Hepatocyte (in vitro differentiated cells): ENCODE measurements at regions not wholly inside any gene's neighbourhood (a gene's known extent, or its start where the extent isn't known, plus 50 kb on each side); places are given as distances from the start of the nearest gene placed in this dataset.

Experiments used
- DNase-seq: peaks from one replicate; pipeline ENCODE4 v3.0.0-alpha.2; 2016; ENCODE audit warnings: low spot score
- H2AFZ ChIP-seq: fragments of 200-600 bp; sonication (generic); 2 replicates; pipeline ENCODE4 v1.6.0; 2016; ENCODE audit warnings: antibody characterized with exemption, mild to moderate bottlenecking
- H3K27ac ChIP-seq: fragments of 200-600 bp; sonication (generic); 2 replicates; pipeline ENCODE4 v1.5.1; 2016; ENCODE audit warnings: mild to moderate bottlenecking
- H3K27me3 ChIP-seq: fragments of 200-600 bp; sonication (generic); 2 replicates; pipeline ENCODE4 v1.6.1; 2016
- H3K36me3 ChIP-seq: fragments of 200-600 bp; sonication (generic); replicated peaks from 2 replicates; pipeline ENCODE4 v1.5.1; 2016; ENCODE audit warnings: low read depth; ENCODE audit not compliant: insufficient read depth
- H3K4me1 ChIP-seq: fragments of 200-600 bp; sonication (generic); 2 replicates; pipeline ENCODE4 v1.5.1; 2016; ENCODE audit warnings: mild to moderate bottlenecking, moderate library complexity; ENCODE audit not compliant: insufficient read depth
- H3K4me2 ChIP-seq: fragments of 200-600 bp; sonication (generic); 2 replicates; pipeline ENCODE4 v1.6.0; 2016
- H3K4me3 ChIP-seq: fragments of 200-600 bp; sonication (generic); 2 replicates; pipeline ENCODE4 v1.5.1; 2016; ENCODE audit warnings: mild to moderate bottlenecking
- H3K79me2 ChIP-seq: fragments of 200-600 bp; sonication (generic); 2 replicates; pipeline ENCODE4 v1.6.0; 2017; ENCODE audit warnings: mild to moderate bottlenecking
- H3K9me2 ChIP-seq: fragments of 200-600 bp; sonication (generic); replicated peaks from 2 replicates; pipeline ENCODE4 v1.6.0; 2017; ENCODE audit warnings: mild to moderate bottlenecking; ENCODE audit not compliant: insufficient read depth
- H3K9me3 ChIP-seq: fragments of 200-600 bp; sonication (generic); 2 replicates; pipeline ENCODE4 v1.5.1; 2016; ENCODE audit warnings: low read depth, mild to moderate bottlenecking
- H4K20me1 ChIP-seq: fragments of 200-600 bp; sonication (generic); 2 replicates; pipeline ENCODE4 v1.6.0; 2016; ENCODE audit warnings: mild to moderate bottlenecking; ENCODE audit not compliant: insufficient read depth, poor library complexity, severe bottlenecking
- EZH2 ChIP-seq: fragments of 200-600 bp; sonication (generic); IDR thresholded peaks from 2 replicates; pipeline ENCODE4 v1.6.1; 2016; ENCODE audit warnings: antibody characterized with exemption, mild to moderate bottlenecking, borderline replicate concordance
- EZH2phosphoT487 ChIP-seq: fragments of 200-600 bp; sonication (generic); IDR thresholded peaks from one replicate; pipeline ENCODE4 v1.6.1; 2018; ENCODE audit warnings: antibody characterized with exemption, mild to moderate bottlenecking, low read depth, moderate library complexity; ENCODE audit not compliant: unreplicated experiment, severe bottlenecking
- WGBS: methylation state at CpG from one replicate; pipeline ENCODE4 v1.1.6; 2016; ENCODE audit warnings: low lambda C conversion rate; ENCODE audit errors: missing lambda C conversion rate; 5-methylcytosine and 5-hydroxymethylcytosine counted together
- TF ChIP-seq, protein P1 (sequence below): fragments of 200-600 bp; sonication (generic); IDR thresholded peaks from 2 replicates; pipeline ENCODE4 v1.5.1; 2016; ENCODE audit warnings: antibody characterized with exemption, mild to moderate bottlenecking; ENCODE audit not compliant: poor library complexity

GRCh38 chr1:22282364-22282995, 139.6 kb upstream of the WNT4 start:
- Histone ChIP-seq H3K9me3 (no peaks in the 10 kb centered on the region), H3K27me3 (no peaks in the 10 kb centered on the region), H3K4me3 (no peak overlapping the region), H3K4me1 (no peaks in the 10 kb centered on the region), H3K27ac (no peak overlapping the region), H3K9me2 (no peaks in the 10 kb centered on the region), H4K20me1 (no peaks in the 10 kb centered on the region), H3K4me2 (no peak overlapping the region), H3K36me3 (no peaks in the 10 kb centered on the region), H2AFZ (no peak overlapping the region), H3K79me2 (no peaks in the 10 kb centered on the region)
- DNase-seq: no peak
- 86% methylated on average over 13 of the region's 13 CpGs for WGBS
- TF ChIP-seq EZH2: no peak
- TF ChIP-seq EZH2phosphoT487: no peak
- TF ChIP-seq, protein P1, sequence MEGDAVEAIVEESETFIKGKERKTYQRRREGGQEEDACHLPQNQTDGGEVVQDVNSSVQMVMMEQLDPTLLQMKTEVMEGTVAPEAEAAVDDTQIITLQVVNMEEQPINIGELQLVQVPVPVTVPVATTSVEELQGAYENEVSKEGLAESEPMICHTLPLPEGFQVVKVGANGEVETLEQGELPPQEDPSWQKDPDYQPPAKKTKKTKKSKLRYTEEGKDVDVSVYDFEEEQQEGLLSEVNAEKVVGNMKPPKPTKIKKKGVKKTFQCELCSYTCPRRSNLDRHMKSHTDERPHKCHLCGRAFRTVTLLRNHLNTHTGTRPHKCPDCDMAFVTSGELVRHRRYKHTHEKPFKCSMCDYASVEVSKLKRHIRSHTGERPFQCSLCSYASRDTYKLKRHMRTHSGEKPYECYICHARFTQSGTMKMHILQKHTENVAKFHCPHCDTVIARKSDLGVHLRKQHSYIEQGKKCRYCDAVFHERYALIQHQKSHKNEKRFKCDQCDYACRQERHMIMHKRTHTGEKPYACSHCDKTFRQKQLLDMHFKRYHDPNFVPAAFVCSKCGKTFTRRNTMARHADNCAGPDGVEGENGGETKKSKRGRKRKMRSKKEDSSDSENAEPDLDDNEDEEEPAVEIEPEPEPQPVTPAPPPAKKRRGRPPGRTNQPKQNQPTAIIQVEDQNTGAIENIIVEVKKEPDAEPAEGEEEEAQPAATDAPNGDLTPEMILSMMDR: no peak

GRCh38 chr1:22283596-22283995, 140.7 kb upstream of the WNT4 start:
- H3K9me3 ChIP-seq: no peaks in the 10 kb centered on the region
- H3K4me3 ChIP-seq: no peak overlapping the region
- no peak overlapping the region for H2AFZ ChIP-seq
- TF ChIP-seq EZH2 (no peak), EZH2phosphoT487 (no peak)
- TF ChIP-seq, protein P1: no peak
- H3K27me3 ChIP-seq: no peaks in the 10 kb centered on the region
- no peaks in the 10 kb centered on the region for H3K36me3 ChIP-seq
- H3K79me2 ChIP-seq: no peaks in the 10 kb centered on the region
- DNase-seq: no peak
- H3K4me1 ChIP-seq: no peaks in the 10 kb centered on the region
- H4K20me1 ChIP-seq: no peaks in the 10 kb centered on the region
- H3K27ac ChIP-seq: no peak overlapping the region
- no peak overlapping the region for H3K4me2 ChIP-seq
- no peaks in the 10 kb centered on the region for H3K9me2 ChIP-seq

DNA sequence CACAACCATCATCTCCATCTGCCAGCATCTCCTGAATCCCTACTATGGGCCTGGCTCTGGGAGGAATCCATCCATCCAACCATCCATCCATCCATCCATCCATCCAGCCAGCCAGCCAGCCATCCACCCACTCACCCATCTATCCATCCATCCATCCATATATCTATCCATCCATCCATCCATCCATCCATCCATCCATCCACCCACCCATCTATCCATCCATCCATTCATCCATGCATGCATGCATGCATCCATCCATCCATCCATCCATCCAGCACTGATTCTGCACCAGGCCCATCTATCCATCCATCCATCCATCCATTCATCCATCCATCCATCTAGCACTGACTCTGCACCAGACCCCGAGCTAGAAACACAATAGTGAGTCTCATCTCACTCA, 141.3 kb upstream of the WNT4 start:
- no peaks in the 10 kb centered on the region for H3K79me2 ChIP-seq
- WGBS: 82% methylated on average over 1 of the region's 1 CpG
- H3K4me2 ChIP-seq: no peak overlapping the region
- H3K27me3 ChIP-seq: no peaks in the 10 kb centered on the region
- TF ChIP-seq, protein P1: no peak
- no peak for TF ChIP-seq EZH2phosphoT487
- no peak for TF ChIP-seq EZH2
- H3K4me1 ChIP-seq: peaks cover 3% of the 10 kb centered on the region
- H3K36me3 ChIP-seq: no peaks in the 10 kb centered on the region
- H3K4me3 ChIP-seq: no peak overlapping the region
- H2AFZ ChIP-seq: no peak overlapping the region
- no peaks in the 10 kb centered on the region for H3K9me3 ChIP-seq
- no peaks in the 10 kb centered on the region for H3K9me2 ChIP-seq
- DNase-seq: no peak
- no peak overlapping the region for H3K27ac ChIP-seq
- H4K20me1 ChIP-seq: no peaks in the 10 kb centered on the region
